Naive thymus-derived CD4-positive, alpha-beta T cell (primary cell): ENCODE measurements at regions not wholly inside any gene's neighbourhood (a gene's known extent, or its start where the extent isn't known, plus 50 kb on each side); places are given as distances from the start of the nearest gene placed in this dataset.
"Not testable (repeated sequence)": the region's sequence is repeated elsewhere in the genome, so short reads cannot be mapped to it uniquely, and the experiment has no call there.

ENCODE experiments used
- ATAC-seq: fragments of 150-1000 bp; cut with Tn5 transposase; 2 replicates; pipeline ENCODE4 v1.10.0; 2021; ENCODE audit warnings: mild to moderate bottlenecking, moderate library complexity
- CTCF ChIA-PET: fragments of 350-600 bp; sonication (Branson Sonifier 250); formaldehyde crosslinking; loops from one replicate; lab custom pipeline; 2021; ENCODE audit warnings: antibody characterized with exemption; lab: Charles Lee
- POLR2A ChIA-PET: fragments of 350-600 bp; sonication (Branson Sonifier 250); formaldehyde crosslinking; loops from one replicate; lab custom pipeline; 2021; ENCODE audit warnings: antibody characterized with exemption, inconsistent platforms; lab: Charles Lee
- DNase-seq, 9 donors: peaks; one replicate each; pipeline versions ENCODE4 v3.0.0 to v3.0.0-alpha.2; 2020 to 2022; ENCODE audit warnings: mixed read lengths in 1 of 9
- H3K27ac ChIP-seq: one replicate; pipeline ENCODE4 v1.7.0; 2013; ENCODE audit warnings: mild to moderate bottlenecking, low read depth, low read length, moderate library complexity
- H3K27me3 ChIP-seq, 2 donors: one replicate each; pipeline ENCODE4 v1.7.0; 2013; ENCODE audit warnings: low read length in 2 of 2, mild to moderate bottlenecking in 2 of 2, moderate library complexity in 2 of 2; ENCODE audit not compliant: control insufficient read depth in 2 of 2, insufficient read depth in 2 of 2
- H3K36me3 ChIP-seq, 3 experiments: 1 replicate in 2 of 3; 2 replicates in 1 of 3; pipeline ENCODE4 v1.7.0; 2013; ENCODE audit warnings: low read length in 3 of 3, mild to moderate bottlenecking in 3 of 3, moderate library complexity in 1 of 3; ENCODE audit not compliant: insufficient read depth in 3 of 3, control insufficient read depth in 2 of 3
- H3K4me1 ChIP-seq, 2 donors: one replicate each; pipeline ENCODE4 v1.7.0; 2013; ENCODE audit warnings: low read length in 2 of 2, mild to moderate bottlenecking in 2 of 2, moderate library complexity in 1 of 2; ENCODE audit not compliant: control insufficient read depth in 2 of 2, insufficient read depth in 2 of 2
- H3K4me3 ChIP-seq: 2 replicates; pipeline ENCODE4 v1.7.0; 2013; ENCODE audit warnings: mild to moderate bottlenecking, low read length
- H3K9me3 ChIP-seq, 3 experiments: 1 replicate in 2 of 3; 2 replicates in 1 of 3; pipeline ENCODE4 v1.7.0; 2013; ENCODE audit warnings: low read length in 3 of 3; ENCODE audit not compliant: control insufficient read depth in 2 of 3
- H3K27ac Mint-ChIP-seq, 9 donors: one replicate each; pipeline ENCODE4 v1.8.0; 2020 to 2022; ENCODE audit warnings: mixed read lengths in 9 of 9, mild to moderate bottlenecking in 8 of 9, moderate library complexity in 5 of 9, inconsistent platforms in 2 of 9
- H3K27me3 Mint-ChIP-seq, 5 donors: one replicate each; pipeline ENCODE4 v1.8.0; 2021 to 2022; ENCODE audit warnings: mixed read lengths in 5 of 5, mild to moderate bottlenecking in 1 of 5
- H3K36me3 Mint-ChIP-seq, 5 donors: one replicate each; pipeline ENCODE4 v1.8.0; 2020 to 2022; ENCODE audit warnings: mixed read lengths in 5 of 5, mild to moderate bottlenecking in 3 of 5, inconsistent platforms in 1 of 5
- H3K4me1 Mint-ChIP-seq, 7 donors: one replicate each; pipeline ENCODE4 v1.8.0; 2020 to 2022; ENCODE audit warnings: mixed read lengths in 7 of 7, mild to moderate bottlenecking in 3 of 7, inconsistent platforms in 1 of 7
- H3K4me3 Mint-ChIP-seq, 10 donors: one replicate each; pipeline ENCODE4 v1.8.0; 2020 to 2022; ENCODE audit warnings: mild to moderate bottlenecking in 10 of 10, mixed read lengths in 10 of 10, moderate library complexity in 6 of 10, inconsistent platforms in 2 of 10
- H3K9me3 Mint-ChIP-seq, 11 donors: one replicate each; pipeline ENCODE4 v1.8.0; 2020 to 2022; ENCODE audit warnings: mixed read lengths in 11 of 11, mild to moderate bottlenecking in 4 of 11, inconsistent platforms in 1 of 11, moderate library complexity in 1 of 11
- intact Hi-C, 2 donors: fragments of 100-400 bp; cut with micrococcal nuclease; formaldehyde crosslinking; loops; one replicate each; pipeline ENCODE4 v1.15.1; 2023

GRCh38 chr1:842799-843198 lies 80.9 kb upstream of the SAMD11 start:
- peak overlapping the region; percentile 16 to 97 (median 94) for H3K27ac Mint-ChIP-seq
- H3K4me1 ChIP-seq, result peaks cover 6 to 47% of the 10 kb centered on the region in 2 donors
- H3K36me3 ChIP-seq, CTCF ChIA-PET, intact Hi-C loops, H3K9me3 Mint-ChIP-seq, DNase-seq, H3K27me3 Mint-ChIP-seq, H3K9me3 ChIP-seq, H3K4me3 ChIP-seq, ATAC-seq, H3K27me3 ChIP-seq, POLR2A ChIA-PET: not testable (repeated sequence)
- peak overlapping the region; percentile 63 for H3K27ac ChIP-seq
- H3K4me3 Mint-ChIP-seq, result peak overlapping the region; percentile 16 to 88 (median 80)
- peaks cover 5 to 16% (median 11%) of the 10 kb centered on the region in 5 donors for H3K36me3 Mint-ChIP-seq
- H3K4me1 Mint-ChIP-seq, result peaks cover 44 to 90% (median 75%) of the 10 kb centered on the region in 7 donors

GRCh38 chr1:843946-844345 lies 79.8 kb upstream of the SAMD11 start:
- H3K27me3 ChIP-seq, H3K9me3 ChIP-seq, POLR2A ChIA-PET, H3K36me3 ChIP-seq, H3K27me3 Mint-ChIP-seq, intact Hi-C loops, H3K9me3 Mint-ChIP-seq, DNase-seq, CTCF ChIA-PET, ATAC-seq, H3K4me3 ChIP-seq: not testable (repeated sequence)
- Mint-ChIP-seq H3K36me3 (peaks cover 0 to 11% (median 6%) of the 10 kb centered on the region in 5 donors), H3K27ac (peak overlapping the region; percentile 81 to 97 (median 94)), H3K4me1 (peaks cover 35 to 87% (median 65%) of the 10 kb centered on the region in 7 donors), H3K4me3 (peak overlapping the region; percentile 45 to 88 (median 78))
- Histone ChIP-seq H3K4me1 (peaks cover 6 to 45% of the 10 kb centered on the region in 2 donors), H3K27ac (peak overlapping the region; percentile 63)

- no peaks in the 10 kb centered on the region for H3K27me3 ChIP-seq
- no peaks in the 10 kb centered on the region for H3K9me3 ChIP-seq
- Mint-ChIP-seq H3K27ac (peak overlapping the region; percentile 81 to 97 (median 94)), H3K36me3 (peaks cover 0 to 9% (median 6%) of the 10 kb centered on the region in 5 donors), H3K27me3 (no peaks in the 10 kb centered on the region), H3K9me3 (no peaks in the 10 kb centered on the region), H3K4me3 (peak overlapping the region; percentile 45 to 88 (median 78)), H3K4me1 (peaks cover 33 to 81% (median 61%) of the 10 kb centered on the region in 7 donors)
- intact Hi-C loops, result no loop called here
- H3K27ac ChIP-seq, result peak overlapping the region; percentile 63
- ChIA-PET CTCF (no interaction called here), POLR2A (no interaction called here)
- H3K4me3 ChIP-seq, result no peak overlapping the region
- DNase-seq (peak in 7 of 9 donors; percentile 39 to 50 (median 45)), ATAC-seq (peak; percentile 66)
- no peaks in the 10 kb centered on the region for H3K36me3 ChIP-seq
- peaks cover 6 to 45% of the 10 kb centered on the region in 2 donors for H3K4me1 ChIP-seq
Measured at GRCh38 chr1:844472-845026, 79.2 kb upstream of the SAMD11 start.

- H3K4me3 Mint-ChIP-seq, result peak overlapping the region in 4 of 10 donors; percentile 35 to 48 (median 41)
- ATAC-seq, result not testable (repeated sequence)
Measured at GRCh38 chr1:845641-846040, 78.1 kb upstream of the SAMD11 start.

GRCh38 chr1:849873-850272 lies 73.8 kb upstream of the SAMD11 start:
- POLR2A ChIA-PET, H3K4me1 ChIP-seq, ATAC-seq, H3K27me3 ChIP-seq, H3K9me3 Mint-ChIP-seq, H3K9me3 ChIP-seq, H3K27me3 Mint-ChIP-seq, intact Hi-C loops, H3K4me3 Mint-ChIP-seq, DNase-seq, H3K4me3 ChIP-seq, H3K27ac ChIP-seq, CTCF ChIA-PET: not testable (repeated sequence)
- Mint-ChIP-seq H3K27ac (peak overlapping the region in 4 of 9 donors; percentile 14 to 56 (median 35)), H3K4me1 (peaks cover 2 to 32% (median 13%) of the 10 kb centered on the region in 7 donors), H3K36me3 (peaks cover 0 to 17% (median 2%) of the 10 kb centered on the region in 5 donors)
- H3K36me3 ChIP-seq, result peaks cover 0 to 13% (median 0%) of the 10 kb centered on the region in 3 experiments

More at GRCh38 chr1:845641-846040, 78.1 kb upstream of the SAMD11 start:
- H3K27ac ChIP-seq, H3K36me3 Mint-ChIP-seq, H3K9me3 ChIP-seq, H3K4me3 ChIP-seq, DNase-seq, CTCF ChIA-PET, H3K36me3 ChIP-seq, H3K9me3 Mint-ChIP-seq, H3K27me3 Mint-ChIP-seq, H3K27me3 ChIP-seq, intact Hi-C loops, POLR2A ChIA-PET: not testable (repeated sequence)
- Mint-ChIP-seq H3K4me1 (peaks cover 29 to 70% (median 50%) of the 10 kb centered on the region in 7 donors), H3K27ac (peak overlapping the region; percentile 29 to 89 (median 77))
- H3K4me1 ChIP-seq, result peaks cover 6 to 45% of the 10 kb centered on the region in 2 donors

GRCh38 chr1:850318-850717 lies 73.4 kb upstream of the SAMD11 start:
- H3K9me3 Mint-ChIP-seq, H3K4me3 Mint-ChIP-seq, CTCF ChIA-PET, H3K9me3 ChIP-seq, H3K27me3 ChIP-seq, H3K4me1 ChIP-seq, DNase-seq, H3K27ac ChIP-seq, H3K4me3 ChIP-seq, H3K27me3 Mint-ChIP-seq, POLR2A ChIA-PET, ATAC-seq, intact Hi-C loops: not testable (repeated sequence)
- Mint-ChIP-seq H3K36me3 (peaks cover 0 to 17% (median 2%) of the 10 kb centered on the region in 5 donors), H3K4me1 (peaks cover 2 to 31% (median 13%) of the 10 kb centered on the region in 7 donors), H3K27ac (peak overlapping the region in 1 of 9 donors; percentile 14)
- peaks cover 0 to 17% (median 0%) of the 10 kb centered on the region in 3 experiments for H3K36me3 ChIP-seq

GRCh38 chr1:851398-851797 lies 72.3 kb upstream of the SAMD11 start:
- H3K4me3 Mint-ChIP-seq, result not testable (repeated sequence)

More at GRCh38 chr1:851398-851797, 72.3 kb upstream of the SAMD11 start:
- H3K9me3 ChIP-seq, H3K27me3 Mint-ChIP-seq, POLR2A ChIA-PET, H3K27ac Mint-ChIP-seq, H3K27me3 ChIP-seq, H3K27ac ChIP-seq, H3K4me1 ChIP-seq, ATAC-seq, CTCF ChIA-PET, H3K4me3 ChIP-seq, intact Hi-C loops, H3K9me3 Mint-ChIP-seq, DNase-seq: not testable (repeated sequence)
- peaks cover 0 to 18% (median 0%) of the 10 kb centered on the region in 3 experiments for H3K36me3 ChIP-seq
- Mint-ChIP-seq H3K36me3 (peaks cover 0 to 17% (median 5%) of the 10 kb centered on the region in 5 donors), H3K4me1 (peaks cover 2 to 27% (median 10%) of the 10 kb centered on the region in 7 donors)
